Mammary epithelial cell (primary cell): ENCODE measurements at regions not wholly inside any gene's neighbourhood (a gene's known extent, or its start where the extent isn't known, plus 50 kb on each side); places are given as distances from the start of the nearest gene placed in this dataset.

ENCODE experiments used
- CTCF ChIP-seq, 2 donors: IDR thresholded peaks in 1 of 2; conservative IDR thresholded peaks in 1 of 2; 2 replicates each; pipeline ENCODE4 v1.5.1; 2011 to 2012; ENCODE audit warnings: inconsistent platforms in 2 of 2, low read length in 2 of 2, mild to moderate bottlenecking in 2 of 2, control low read depth in 1 of 2, low read depth in 1 of 2; ENCODE audit not compliant: insufficient read depth in 1 of 2; ENCODE audit errors: extremely low read depth in 1 of 2
- EZH2 ChIP-seq: IDR thresholded peaks from 2 replicates; pipeline ENCODE4 v1.6.1; 2012; ENCODE audit warnings: low read length, inconsistent platforms, borderline replicate concordance

DNA sequence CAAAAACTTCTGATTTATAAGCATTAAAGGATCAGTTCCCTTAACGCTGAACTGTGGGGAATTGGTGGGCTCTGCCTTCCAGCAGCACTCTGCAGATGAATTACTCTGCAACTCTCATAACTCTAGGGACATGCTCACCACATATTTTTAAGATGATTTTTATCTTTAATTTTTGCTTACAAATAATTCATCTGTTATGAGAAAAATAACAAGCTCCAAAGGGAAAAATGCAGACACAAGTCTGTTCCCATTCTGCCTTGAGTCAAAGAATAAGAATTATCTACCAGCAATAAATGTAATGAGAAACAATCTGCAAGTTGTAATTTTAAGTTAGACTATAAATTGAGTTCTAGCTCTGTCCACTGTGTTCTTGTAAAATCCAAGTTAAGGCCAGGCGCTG is 133.1 kb upstream of the MDM1 start:
- TF ChIP-seq CTCF (conservative IDR thresholded peaks at IDR 0.05 in 1 of 2, IDR thresholded peaks at IDR 0.05 in 1 of 2; ENCODE audit: extremely low read depth in 1 of 2, insufficient read depth in 1 of 2, low read depth in 1 of 2, low read length in 2 of 2) (no peak), EZH2 (no peak)
